SK-N-SH treated with all-trans-retinoic acid at 6 μM for 48 hours (cell line): ENCODE measurements at regions not wholly inside any gene's neighbourhood (a gene's known extent, or its start where the extent isn't known, plus 50 kb on each side); places are given as distances from the start of the nearest gene placed in this dataset.

ENCODE experiments used
- ATAC-seq: fragments of 200-7000 bp; cut with Tn5 transposase; 3 replicates; pipeline ENCODE4 v1.9.1; 2020; ENCODE audit warnings: mild to moderate bottlenecking, moderate library complexity
- ARNTL ChIP-seq: fragments of 450-650 bp; formaldehyde crosslinking; IDR thresholded peaks from 2 replicates; pipeline ENCODE4 v1.5.0; 2020; ENCODE audit warnings: low read depth, mild to moderate bottlenecking, moderate library complexity, borderline replicate concordance
- BACH2 ChIP-seq: fragments of 250-450 bp; sonication (Bioruptor Pico); IDR thresholded peaks from 2 replicates; pipeline ENCODE4 v1.9.0; 2021; ENCODE audit warnings: mild to moderate bottlenecking, borderline replicate concordance
- CSDC2 ChIP-seq: fragments of 250-450 bp; sonication (Bioruptor Pico); IDR thresholded peaks from 2 replicates; pipeline ENCODE4 v1.5.0; 2020; ENCODE audit warnings: mild to moderate bottlenecking, moderate library complexity
- ESRRG ChIP-seq: fragments of 250-450 bp; sonication (Bioruptor Pico); IDR thresholded peaks from 2 replicates; pipeline ENCODE4 v1.6.1; 2021; ENCODE audit warnings: mild to moderate bottlenecking
- GLIS3 ChIP-seq: fragments of 250-450 bp; sonication (Bioruptor Pico); IDR thresholded peaks from 2 replicates; pipeline ENCODE4 v1.5.0; 2020; ENCODE audit warnings: mild to moderate bottlenecking, moderate library complexity
- ISL1 ChIP-seq: fragments of 250-450 bp; sonication (Bioruptor Pico); IDR thresholded peaks from 2 replicates; pipeline ENCODE4 v2.1.2; 2022; ENCODE audit warnings: mild to moderate bottlenecking, moderate library complexity
- OSR1 ChIP-seq: fragments of 250-450 bp; sonication (Bioruptor Pico); IDR thresholded peaks from 2 replicates; pipeline ENCODE4 v1.8.0; 2022; ENCODE audit warnings: moderate library complexity, mild to moderate bottlenecking, inconsistent platforms
- PPARA ChIP-seq: fragments of 250-450 bp; sonication (Bioruptor Pico); IDR thresholded peaks from 2 replicates; pipeline ENCODE4 v1.5.0; 2020; ENCODE audit warnings: mild to moderate bottlenecking, borderline replicate concordance
- RARB ChIP-seq: fragments of 250-450 bp; sonication (Bioruptor Pico); IDR thresholded peaks from 2 replicates; pipeline ENCODE4 v1.8.0; 2021; ENCODE audit warnings: mild to moderate bottlenecking, moderate library complexity
- SNAI2 ChIP-seq: fragments of 250-450 bp; sonication (Bioruptor Pico); IDR thresholded peaks from 2 replicates; pipeline ENCODE4 v1.5.0; 2020; ENCODE audit warnings: mild to moderate bottlenecking, moderate library complexity
- TCF4 ChIP-seq: fragments of 250-450 bp; sonication (Bioruptor Pico); IDR thresholded peaks from 2 replicates; pipeline ENCODE4 v1.8.0; 2021; ENCODE audit warnings: mild to moderate bottlenecking, moderate library complexity, borderline replicate concordance
- ZC3H10 ChIP-seq: fragments of 250-450 bp; sonication (Bioruptor Pico); IDR thresholded peaks from 2 replicates; pipeline ENCODE4 v1.5.1; 2021; ENCODE audit warnings: mild to moderate bottlenecking, moderate library complexity
- ZFP3 ChIP-seq: fragments of 250-450 bp; sonication (Bioruptor Pico); IDR thresholded peaks from 2 replicates; pipeline ENCODE4 v1.5.0; 2020; ENCODE audit warnings: mild to moderate bottlenecking, moderate library complexity
- ZFP30 ChIP-seq: fragments of 450-650 bp; formaldehyde crosslinking; IDR thresholded peaks from 2 replicates; pipeline ENCODE4 v1.5.0; 2022; ENCODE audit warnings: mild to moderate bottlenecking, moderate library complexity
- ZNF565 ChIP-seq: fragments of 450-650 bp; formaldehyde crosslinking; conservative IDR thresholded peaks from 2 replicates; pipeline ENCODE4 v1.5.0; 2020; ENCODE audit warnings: low read depth, mild to moderate bottlenecking, moderate library complexity
- ZNF8 ChIP-seq: fragments of 450-650 bp; formaldehyde crosslinking; IDR thresholded peaks from 2 replicates; pipeline ENCODE4 v1.5.0; 2020; ENCODE audit warnings: mild to moderate bottlenecking, moderate library complexity
- TF ChIP-seq, protein P1 (sequence below): fragments of 250-450 bp; sonication (Bioruptor Pico); IDR thresholded peaks from 2 replicates; pipeline ENCODE4 v1.8.0; 2021; ENCODE audit warnings: low read depth, mild to moderate bottlenecking, moderate library complexity, borderline replicate concordance
- TF ChIP-seq, protein P2 (sequence below): fragments of 250-450 bp; sonication (Bioruptor Pico); IDR thresholded peaks from 2 replicates; pipeline ENCODE4 v1.5.1; 2020; ENCODE audit warnings: low read depth, mild to moderate bottlenecking, moderate library complexity
- TF ChIP-seq, protein P3 (sequence below): fragments of 250-450 bp; sonication (Bioruptor Pico); IDR thresholded peaks from 2 replicates; pipeline ENCODE4 v1.8.0; 2020; ENCODE audit warnings: mild to moderate bottlenecking, moderate library complexity, borderline replicate concordance
- TF ChIP-seq, protein P4 (sequence below): fragments of 250-450 bp; sonication (Bioruptor Pico); IDR thresholded peaks from 2 replicates; pipeline ENCODE4 v1.5.0; 2020; ENCODE audit warnings: mild to moderate bottlenecking, moderate library complexity
- TF ChIP-seq, protein P5 (sequence below): fragments of 250-450 bp; sonication (Bioruptor Pico); IDR thresholded peaks from 2 replicates; pipeline ENCODE4 v1.5.1; 2021; ENCODE audit warnings: mild to moderate bottlenecking, moderate library complexity

DNA sequence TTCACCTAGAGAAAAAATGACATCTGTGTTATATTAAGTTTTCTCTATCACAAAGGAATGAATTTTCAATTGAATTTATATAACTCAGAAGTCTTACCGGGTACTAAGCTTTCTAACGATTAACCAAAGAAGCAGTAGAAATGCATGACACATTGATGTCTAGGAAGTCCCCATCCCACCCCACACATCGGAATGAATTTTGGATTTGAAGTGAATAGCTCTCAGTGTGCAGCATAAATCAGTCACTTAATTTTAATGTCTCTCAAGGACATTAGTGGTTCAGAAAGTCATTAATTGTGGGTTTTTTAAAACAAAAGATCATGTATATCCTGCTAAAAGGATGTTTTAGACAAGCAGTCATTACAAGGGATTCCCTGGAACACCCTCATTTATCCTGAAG, 141.4 kb upstream of the PIEZO2 start:
- no peak for ATAC-seq
- TF ChIP-seq ZNF8 (CRISPR knock-in tag) (no peak), ESRRG (CRISPR knock-in tag) (no peak), GLIS3 (no peak), ZNF565 (CRISPR knock-in tag) (no peak), ARNTL (no peak), ISL1 (CRISPR knock-in tag) (no peak), RARB (CRISPR knock-in tag) (no peak), BACH2 (CRISPR knock-in tag) (no peak), OSR1 (CRISPR knock-in tag) (no peak), CSDC2 (no peak), TCF4 (CRISPR knock-in tag) (no peak), SNAI2 (CRISPR knock-in tag) (no peak)
- TF ChIP-seq, protein P1, sequence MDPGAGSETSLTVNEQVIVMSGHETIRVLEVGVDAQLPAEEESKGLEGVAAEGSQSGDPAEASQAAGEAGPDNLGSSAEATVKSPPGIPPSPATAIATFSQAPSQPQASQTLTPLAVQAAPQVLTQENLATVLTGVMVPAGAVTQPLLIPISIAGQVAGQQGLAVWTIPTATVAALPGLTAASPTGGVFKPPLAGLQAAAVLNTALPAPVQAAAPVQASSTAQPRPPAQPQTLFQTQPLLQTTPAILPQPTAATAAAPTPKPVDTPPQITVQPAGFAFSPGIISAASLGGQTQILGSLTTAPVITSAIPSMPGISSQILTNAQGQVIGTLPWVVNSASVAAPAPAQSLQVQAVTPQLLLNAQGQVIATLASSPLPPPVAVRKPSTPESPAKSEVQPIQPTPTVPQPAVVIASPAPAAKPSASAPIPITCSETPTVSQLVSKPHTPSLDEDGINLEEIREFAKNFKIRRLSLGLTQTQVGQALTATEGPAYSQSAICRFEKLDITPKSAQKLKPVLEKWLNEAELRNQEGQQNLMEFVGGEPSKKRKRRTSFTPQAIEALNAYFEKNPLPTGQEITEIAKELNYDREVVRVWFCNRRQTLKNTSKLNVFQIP (CRISPR knock-in tag): no peak
- TF ChIP-seq, protein P2, sequence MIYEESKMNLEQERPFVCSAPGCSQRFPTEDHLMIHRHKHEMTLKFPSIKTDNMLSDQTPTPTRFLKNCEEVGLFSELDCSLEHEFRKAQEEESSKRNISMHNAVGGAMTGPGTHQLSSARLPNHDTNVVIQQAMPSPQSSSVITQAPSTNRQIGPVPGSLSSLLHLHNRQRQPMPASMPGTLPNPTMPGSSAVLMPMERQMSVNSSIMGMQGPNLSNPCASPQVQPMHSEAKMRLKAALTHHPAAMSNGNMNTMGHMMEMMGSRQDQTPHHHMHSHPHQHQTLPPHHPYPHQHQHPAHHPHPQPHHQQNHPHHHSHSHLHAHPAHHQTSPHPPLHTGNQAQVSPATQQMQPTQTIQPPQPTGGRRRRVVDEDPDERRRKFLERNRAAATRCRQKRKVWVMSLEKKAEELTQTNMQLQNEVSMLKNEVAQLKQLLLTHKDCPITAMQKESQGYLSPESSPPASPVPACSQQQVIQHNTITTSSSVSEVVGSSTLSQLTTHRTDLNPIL (CRISPR knock-in tag): no peak
- TF ChIP-seq, protein P3, sequence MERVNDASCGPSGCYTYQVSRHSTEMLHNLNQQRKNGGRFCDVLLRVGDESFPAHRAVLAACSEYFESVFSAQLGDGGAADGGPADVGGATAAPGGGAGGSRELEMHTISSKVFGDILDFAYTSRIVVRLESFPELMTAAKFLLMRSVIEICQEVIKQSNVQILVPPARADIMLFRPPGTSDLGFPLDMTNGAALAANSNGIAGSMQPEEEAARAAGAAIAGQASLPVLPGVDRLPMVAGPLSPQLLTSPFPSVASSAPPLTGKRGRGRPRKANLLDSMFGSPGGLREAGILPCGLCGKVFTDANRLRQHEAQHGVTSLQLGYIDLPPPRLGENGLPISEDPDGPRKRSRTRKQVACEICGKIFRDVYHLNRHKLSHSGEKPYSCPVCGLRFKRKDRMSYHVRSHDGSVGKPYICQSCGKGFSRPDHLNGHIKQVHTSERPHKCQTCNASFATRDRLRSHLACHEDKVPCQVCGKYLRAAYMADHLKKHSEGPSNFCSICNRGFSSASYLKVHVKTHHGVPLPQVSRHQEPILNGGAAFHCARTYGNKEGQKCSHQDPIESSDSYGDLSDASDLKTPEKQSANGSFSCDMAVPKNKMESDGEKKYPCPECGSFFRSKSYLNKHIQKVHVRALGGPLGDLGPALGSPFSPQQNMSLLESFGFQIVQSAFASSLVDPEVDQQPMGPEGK (CRISPR knock-in tag): no peak

DNA sequence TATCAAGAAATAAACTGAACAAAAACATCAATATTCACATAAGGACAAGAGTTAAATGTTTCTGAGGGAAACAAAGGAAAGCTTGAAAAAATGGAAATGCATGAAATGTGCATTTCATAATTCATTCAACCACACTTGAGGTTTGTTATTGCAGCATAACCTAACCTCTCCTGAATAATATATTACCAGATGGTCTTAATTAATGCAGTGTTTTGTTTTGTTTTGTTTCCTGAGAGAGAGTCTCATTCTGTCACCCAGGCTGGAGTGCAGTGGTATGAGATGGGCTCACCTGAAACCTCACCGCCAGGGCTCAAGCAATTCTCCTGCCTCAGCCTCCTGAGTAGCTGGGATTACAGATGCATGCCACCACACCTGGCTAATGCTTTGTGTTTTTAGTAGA, 139.9 kb upstream of the PIEZO2 start:
- TF ChIP-seq PPARA (no peak), ZNF8 (CRISPR knock-in tag) (no peak), BACH2 (CRISPR knock-in tag) (no peak), TCF4 (CRISPR knock-in tag) (no peak), ZNF565 (CRISPR knock-in tag) (no peak), ZFP30 (CRISPR knock-in tag) (no peak), GLIS3 (no peak), ZC3H10 (CRISPR knock-in tag) (no peak), ZFP3 (CRISPR knock-in tag) (no peak), SNAI2 (CRISPR knock-in tag) (no peak), ISL1 (CRISPR knock-in tag) (no peak)
- TF ChIP-seq, protein P1 (CRISPR knock-in tag): no peak
- TF ChIP-seq, protein P3 (CRISPR knock-in tag): no peak
- TF ChIP-seq, protein P4, sequence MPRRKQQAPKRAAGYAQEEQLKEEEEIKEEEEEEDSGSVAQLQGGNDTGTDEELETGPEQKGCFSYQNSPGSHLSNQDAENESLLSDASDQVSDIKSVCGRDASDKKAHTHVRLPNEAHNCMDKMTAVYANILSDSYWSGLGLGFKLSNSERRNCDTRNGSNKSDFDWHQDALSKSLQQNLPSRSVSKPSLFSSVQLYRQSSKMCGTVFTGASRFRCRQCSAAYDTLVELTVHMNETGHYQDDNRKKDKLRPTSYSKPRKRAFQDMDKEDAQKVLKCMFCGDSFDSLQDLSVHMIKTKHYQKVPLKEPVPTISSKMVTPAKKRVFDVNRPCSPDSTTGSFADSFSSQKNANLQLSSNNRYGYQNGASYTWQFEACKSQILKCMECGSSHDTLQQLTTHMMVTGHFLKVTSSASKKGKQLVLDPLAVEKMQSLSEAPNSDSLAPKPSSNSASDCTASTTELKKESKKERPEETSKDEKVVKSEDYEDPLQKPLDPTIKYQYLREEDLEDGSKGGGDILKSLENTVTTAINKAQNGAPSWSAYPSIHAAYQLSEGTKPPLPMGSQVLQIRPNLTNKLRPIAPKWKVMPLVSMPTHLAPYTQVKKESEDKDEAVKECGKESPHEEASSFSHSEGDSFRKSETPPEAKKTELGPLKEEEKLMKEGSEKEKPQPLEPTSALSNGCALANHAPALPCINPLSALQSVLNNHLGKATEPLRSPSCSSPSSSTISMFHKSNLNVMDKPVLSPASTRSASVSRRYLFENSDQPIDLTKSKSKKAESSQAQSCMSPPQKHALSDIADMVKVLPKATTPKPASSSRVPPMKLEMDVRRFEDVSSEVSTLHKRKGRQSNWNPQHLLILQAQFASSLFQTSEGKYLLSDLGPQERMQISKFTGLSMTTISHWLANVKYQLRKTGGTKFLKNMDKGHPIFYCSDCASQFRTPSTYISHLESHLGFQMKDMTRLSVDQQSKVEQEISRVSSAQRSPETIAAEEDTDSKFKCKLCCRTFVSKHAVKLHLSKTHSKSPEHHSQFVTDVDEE (CRISPR knock-in tag): no peak
- TF ChIP-seq, protein P2 (CRISPR knock-in tag): no peak
- TF ChIP-seq, protein P5, sequence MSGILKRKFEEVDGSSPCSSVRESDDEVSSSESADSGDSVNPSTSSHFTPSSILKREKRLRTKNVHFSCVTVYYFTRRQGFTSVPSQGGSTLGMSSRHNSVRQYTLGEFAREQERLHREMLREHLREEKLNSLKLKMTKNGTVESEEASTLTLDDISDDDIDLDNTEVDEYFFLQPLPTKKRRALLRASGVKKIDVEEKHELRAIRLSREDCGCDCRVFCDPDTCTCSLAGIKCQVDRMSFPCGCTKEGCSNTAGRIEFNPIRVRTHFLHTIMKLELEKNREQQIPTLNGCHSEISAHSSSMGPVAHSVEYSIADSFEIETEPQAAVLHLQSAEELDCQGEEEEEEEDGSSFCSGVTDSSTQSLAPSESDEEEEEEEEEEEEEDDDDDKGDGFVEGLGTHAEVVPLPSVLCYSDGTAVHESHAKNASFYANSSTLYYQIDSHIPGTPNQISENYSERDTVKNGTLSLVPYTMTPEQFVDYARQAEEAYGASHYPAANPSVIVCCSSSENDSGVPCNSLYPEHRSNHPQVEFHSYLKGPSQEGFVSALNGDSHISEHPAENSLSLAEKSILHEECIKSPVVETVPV (CRISPR knock-in tag): no peak
- ATAC-seq: no peak
